Nephron progenitor cell (in vitro differentiated cells): ENCODE measurements at regions not wholly inside any gene's neighbourhood (a gene's known extent, or its start where the extent isn't known, plus 50 kb on each side); places are given as distances from the start of the nearest gene placed in this dataset.
A peak's percentile ranks its signal among the peaks of the same experiment; 100 is the strongest.

Experiments
- DNase-seq: peaks from one replicate; pipeline ENCODE4 v3.0.0; 2021
- H3K27ac Mint-ChIP-seq: 2 replicates; pipeline ENCODE4 v1.8.0; 2021; ENCODE audit warnings: mild to moderate bottlenecking, moderate library complexity, mixed read lengths
- H3K27me3 Mint-ChIP-seq: 2 replicates; pipeline ENCODE4 v1.8.0; 2021; ENCODE audit warnings: mild to moderate bottlenecking, low read depth, mixed read lengths; ENCODE audit not compliant: poor library complexity
- H3K36me3 Mint-ChIP-seq: 2 replicates; pipeline ENCODE4 v1.8.0; 2021; ENCODE audit warnings: low read depth, mixed read lengths
- H3K4me1 Mint-ChIP-seq: 2 replicates; pipeline ENCODE4 v1.8.0; 2021; ENCODE audit warnings: mixed read lengths
- H3K4me3 Mint-ChIP-seq: 2 replicates; pipeline ENCODE4 v1.8.0; 2021; ENCODE audit warnings: mild to moderate bottlenecking, moderate library complexity, mixed read lengths
- H3K9me3 Mint-ChIP-seq: 2 replicates; pipeline ENCODE4 v1.8.0; 2021; ENCODE audit warnings: mild to moderate bottlenecking, moderate library complexity, mixed read lengths
- TF ChIP-seq, protein P1 (sequence below): fragments of 200-600 bp; sonication (generic); IDR thresholded peaks from 2 replicates; pipeline ENCODE4 v1.5.0; 2021; ENCODE audit warnings: antibody characterized with exemption

GRCh38 chr13:85363504-85363903 is 435.7 kb downstream of the SLITRK6 start:
- Mint-ChIP-seq H3K9me3 (peaks cover 7% of the 10 kb centered on the region), H3K27me3 (no peaks in the 10 kb centered on the region), H3K4me3 (no peak overlapping the region), H3K36me3 (no peaks in the 10 kb centered on the region), H3K4me1 (no peaks in the 10 kb centered on the region), H3K27ac (no peak overlapping the region)
- TF ChIP-seq, protein P1, sequence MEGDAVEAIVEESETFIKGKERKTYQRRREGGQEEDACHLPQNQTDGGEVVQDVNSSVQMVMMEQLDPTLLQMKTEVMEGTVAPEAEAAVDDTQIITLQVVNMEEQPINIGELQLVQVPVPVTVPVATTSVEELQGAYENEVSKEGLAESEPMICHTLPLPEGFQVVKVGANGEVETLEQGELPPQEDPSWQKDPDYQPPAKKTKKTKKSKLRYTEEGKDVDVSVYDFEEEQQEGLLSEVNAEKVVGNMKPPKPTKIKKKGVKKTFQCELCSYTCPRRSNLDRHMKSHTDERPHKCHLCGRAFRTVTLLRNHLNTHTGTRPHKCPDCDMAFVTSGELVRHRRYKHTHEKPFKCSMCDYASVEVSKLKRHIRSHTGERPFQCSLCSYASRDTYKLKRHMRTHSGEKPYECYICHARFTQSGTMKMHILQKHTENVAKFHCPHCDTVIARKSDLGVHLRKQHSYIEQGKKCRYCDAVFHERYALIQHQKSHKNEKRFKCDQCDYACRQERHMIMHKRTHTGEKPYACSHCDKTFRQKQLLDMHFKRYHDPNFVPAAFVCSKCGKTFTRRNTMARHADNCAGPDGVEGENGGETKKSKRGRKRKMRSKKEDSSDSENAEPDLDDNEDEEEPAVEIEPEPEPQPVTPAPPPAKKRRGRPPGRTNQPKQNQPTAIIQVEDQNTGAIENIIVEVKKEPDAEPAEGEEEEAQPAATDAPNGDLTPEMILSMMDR: no peak
- no peak for DNase-seq

- Mint-ChIP-seq H3K27me3 (no peaks in the 10 kb centered on the region), H3K36me3 (no peaks in the 10 kb centered on the region), H3K4me1 (no peaks in the 10 kb centered on the region), H3K27ac (no peak overlapping the region), H3K9me3 (peaks cover 11% of the 10 kb centered on the region), H3K4me3 (no peak overlapping the region)
- no peak for DNase-seq
- TF ChIP-seq, protein P1: no peak
Observed at GRCh38 chr13:85362980-85363379, 436.2 kb downstream of the SLITRK6 start.

GRCh38 chr13:85347251-85347650 is 452.0 kb downstream of the SLITRK6 start:
- Mint-ChIP-seq H3K27ac (peak overlapping the region; percentile 70), H3K4me3 (no peak overlapping the region), H3K36me3 (no peaks in the 10 kb centered on the region), H3K4me1 (peaks cover 12% of the 10 kb centered on the region), H3K27me3 (no peaks in the 10 kb centered on the region), H3K9me3 (no peaks in the 10 kb centered on the region)
- TF ChIP-seq, protein P1: no peak
- DNase-seq: no peak

GRCh38 chr13:85334187-85334586 is 465.0 kb downstream of the SLITRK6 start:
- no peaks in the 10 kb centered on the region for H3K4me1 Mint-ChIP-seq
- H3K9me3 Mint-ChIP-seq: peaks cover 5% of the 10 kb centered on the region
- no peak overlapping the region for H3K4me3 Mint-ChIP-seq
- TF ChIP-seq, protein P1: no peak
- no peaks in the 10 kb centered on the region for H3K36me3 Mint-ChIP-seq
- H3K27ac Mint-ChIP-seq: no peak overlapping the region
- no peak for DNase-seq
- peaks cover 5% of the 10 kb centered on the region for H3K27me3 Mint-ChIP-seq

DNA sequence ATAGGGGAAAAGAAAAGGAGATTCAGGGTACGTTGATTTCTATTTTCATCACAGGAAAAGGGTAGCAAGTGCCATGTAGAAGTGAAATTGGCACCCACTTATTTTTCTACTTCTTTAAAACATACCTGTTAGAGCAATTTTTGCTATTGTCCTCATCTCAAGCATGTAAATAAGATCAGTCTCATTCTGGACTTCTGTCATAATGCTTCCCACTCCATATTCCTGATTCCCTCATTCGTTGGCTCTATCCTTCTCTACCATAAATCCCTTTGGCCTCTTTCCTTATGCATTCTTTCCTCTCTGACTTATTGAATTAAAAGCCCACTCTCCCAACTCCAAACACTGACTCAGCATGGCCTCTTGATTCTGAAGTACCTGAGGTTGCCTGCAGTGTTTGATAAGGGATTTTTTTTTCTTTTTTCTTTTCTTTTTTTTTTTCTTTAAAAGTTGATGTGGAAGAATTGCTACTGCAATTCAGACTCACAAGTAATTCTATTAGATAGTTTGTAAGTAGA is 465.7 kb downstream of the SLITRK6 start:
- Mint-ChIP-seq H3K9me3 (peaks cover 2% of the 10 kb centered on the region), H3K27ac (no peak overlapping the region), H3K36me3 (no peaks in the 10 kb centered on the region), H3K4me1 (no peaks in the 10 kb centered on the region), H3K27me3 (peaks cover 5% of the 10 kb centered on the region), H3K4me3 (no peak overlapping the region)
- no peak for DNase-seq
- TF ChIP-seq, protein P1: no peak

DNA sequence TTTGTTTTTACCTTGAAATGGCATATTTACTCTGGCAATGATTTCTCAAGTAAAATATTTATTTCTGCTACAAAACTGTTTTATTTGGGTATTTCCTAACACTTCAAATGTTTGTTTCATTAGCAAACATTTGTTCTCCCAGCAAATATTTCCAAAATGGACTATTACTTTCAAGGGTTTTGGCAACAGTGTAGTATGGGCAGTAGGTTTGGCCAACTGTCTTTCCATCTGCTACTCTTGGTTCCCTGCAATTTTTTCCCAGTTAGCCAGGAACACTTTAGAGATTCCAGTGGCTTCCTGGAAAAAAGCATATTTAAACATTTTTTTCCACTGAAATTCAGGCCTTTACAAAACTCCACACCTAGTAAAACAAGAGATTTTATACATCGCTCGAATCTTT is 466.6 kb downstream of the SLITRK6 start:
- H3K36me3 Mint-ChIP-seq: no peaks in the 10 kb centered on the region
- TF ChIP-seq, protein P1: no peak

More for the DNA sequence above, 466.6 kb downstream of the SLITRK6 start:
- H3K4me3 Mint-ChIP-seq: no peak overlapping the region
- H3K4me1 Mint-ChIP-seq: no peaks in the 10 kb centered on the region
- H3K27ac Mint-ChIP-seq: no peak overlapping the region
- no peaks in the 10 kb centered on the region for H3K9me3 Mint-ChIP-seq
- DNase-seq: no peak
- H3K27me3 Mint-ChIP-seq: peaks cover 5% of the 10 kb centered on the region
